ENCODE measurements at regions not wholly inside any gene's neighbourhood (a gene's known extent, or its start where the extent isn't known, plus 50 kb on each side); places are given as distances from the start of the nearest gene placed in this dataset.

- H3K4me2 ChIP-seq (ENCODE audit: insufficient read depth, low read length), result no peak overlapping the region
- DNase-seq (ENCODE audit: low read depth, low spot score) (no peak), FAIRE-seq (no peak)
- ChIA-PET CTCF (no interaction called here), POLR2A (no interaction called here)
- H3K4me3 ChIP-seq (replicated peaks in 1 of 3; ENCODE audit: insufficient read depth in 1 of 3, low read depth in 1 of 3, low read length in 3 of 3), result no peak overlapping the region
- no peaks in the 10 kb centered on the region for H3K9me3 ChIP-seq (replicated peaks; ENCODE audit: control insufficient read depth, insufficient read depth, low read length)
- H3K79me2 ChIP-seq (ENCODE audit: control insufficient read depth, insufficient read depth, low read length), result no peaks in the 10 kb centered on the region
- H3K27ac ChIP-seq (ENCODE audit: insufficient read depth, low read depth, low read length), result no peak overlapping the region
- H3K4me1 ChIP-seq (ENCODE audit: control insufficient read depth, extremely low read depth, insufficient read depth, low read length), result no peaks in the 10 kb centered on the region
- H3K9ac ChIP-seq (replicated peaks; ENCODE audit: extremely low read depth, insufficient read depth, low read length), result no peak overlapping the region
- no TSS peak for BruUV-seq (replicated peaks)
- no peaks in the 10 kb centered on the region for H3K36me3 ChIP-seq (ENCODE audit: control insufficient read depth in 2 of 2, extremely low read depth in 1 of 2, insufficient read depth in 2 of 2, low read length in 2 of 2)
- intact Hi-C loops (cut with micrococcal nuclease), result no loop called here
- no peak overlapping the region for H2AFZ ChIP-seq (ENCODE audit: low read depth, low read length)
- TF ChIP-seq CTCF (IDR thresholded peaks at IDR 0.05; ENCODE audit: extremely low read depth in 1 of 2, insufficient read depth in 1 of 2, low read depth in 1 of 2, low read length in 2 of 2), result no peak
- TF ChIP-seq MYC (IDR thresholded peaks at IDR 0.05; ENCODE audit: low read depth, low read length), result no peak
- no peak for TF ChIP-seq POLR2A (IDR thresholded peaks at IDR 0.05; ENCODE audit: low read depth, low read length)
- no peak for TF ChIP-seq MAX (IDR thresholded peaks at IDR 0.05; ENCODE audit: insufficient read depth, insufficient read length)
- TF ChIP-seq GATA2 (IDR thresholded peaks at IDR 0.05; ENCODE audit: insufficient read depth, insufficient read length, low read depth, low read length), result no peak
- no peak for TF ChIP-seq EZH2 (IDR thresholded peaks at IDR 0.05; ENCODE audit: borderline replicate concordance, low read depth, low read length, severe bottlenecking)
- TF ChIP-seq POLR2AphosphoS5 (IDR thresholded peaks at IDR 0.05; ENCODE audit: insufficient read depth, low read depth, low read length), result no peak
- TF ChIP-seq JUN (IDR thresholded peaks at IDR 0.05; ENCODE audit: borderline replicate concordance, insufficient read depth, insufficient read length, low read depth), result no peak
- TF ChIP-seq FOS (IDR thresholded peaks at IDR 0.05; ENCODE audit: borderline replicate concordance, insufficient read depth, low read length), result no peak
- H4K20me1 ChIP-seq (replicated peaks; ENCODE audit: control insufficient read depth, extremely low read depth, insufficient read depth, low read length), result no peaks in the 10 kb centered on the region
- no peaks in the 10 kb centered on the region for H3K9me1 ChIP-seq (replicated peaks; ENCODE audit: control insufficient read depth, extremely low read depth, insufficient read depth, low read length)
- H3K27me3 ChIP-seq (ENCODE audit: control insufficient read depth in 2 of 2, insufficient read depth in 2 of 2, low read length in 2 of 2), result no peaks in the 10 kb centered on the region
- dilution Hi-C loops (cut with MboI; ENCODE audit: extremely low pct_ligation_motif_present, low sequenced_read_pairs), result no loop called here
Observed at GRCh38 chr2:199629301-199629700, 171.6 kb upstream of the SATB2 start.

All from endothelial cell of umbilical vein (primary cell).